Astrocyte of the cerebellum (primary cell): ENCODE measurements at regions not wholly inside any gene's neighbourhood (a gene's known extent, or its start where the extent isn't known, plus 50 kb on each side); places are given as distances from the start of the nearest gene placed in this dataset.

ENCODE experiments used
- DNase-seq: peaks from one replicate; pipeline ENCODE4 v3.0.0-alpha.2; 2011; ENCODE audit warnings: low read depth
- H3K4me3 ChIP-seq: 2 replicates; pipeline ENCODE4 v1.5.1; 2011; ENCODE audit warnings: mild to moderate bottlenecking, low read depth, low read length, moderate library complexity
- CTCF ChIP-seq: IDR thresholded peaks from 2 replicates; pipeline ENCODE4 v1.5.1; 2012; ENCODE audit warnings: low read length, low read depth, moderate library complexity, mild to moderate bottlenecking; ENCODE audit errors: missing control alignments
- in situ Hi-C: cut with HindIII; loops from 2 replicates; pipeline ENCODE4 v1.10.0; 2017; ENCODE audit warnings: low sequenced_read_pairs

- TF ChIP-seq CTCF: no peak
- in situ Hi-C loops: no loop called here
- no peak overlapping the region for H3K4me3 ChIP-seq
- DNase-seq: no peak
These were observed 88.1 kb upstream of the HTR1A start for GRCh38 chr5:64050296-64050695.

- in situ Hi-C loops: loop anchor here (10.0 kb wide), 1 partner anchor 386 kb away; no protein-coding TSS in a partner anchor
- H3K4me3 ChIP-seq: no peak overlapping the region
- TF ChIP-seq CTCF: no peak
These were observed 78.2 kb upstream of the HTR1A start for GRCh38 chr5:64040490-64040889.

GRCh38 chr5:64026493-64026892 is 64.2 kb upstream of the HTR1A start:
- DNase-seq: no peak
- in situ Hi-C loops: no loop called here
- no peak for TF ChIP-seq CTCF
- no peak overlapping the region for H3K4me3 ChIP-seq

More at GRCh38 chr5:64040490-64040889, 78.2 kb upstream of the HTR1A start:
- no peak for DNase-seq

GRCh38 chr5:64019746-64020145 is 57.5 kb upstream of the HTR1A start:
- H3K4me3 ChIP-seq: no peak overlapping the region
- no peak for DNase-seq
- in situ Hi-C loops: no loop called here
- TF ChIP-seq CTCF: no peak

GRCh38 chr5:64018966-64019365 is 56.7 kb upstream of the HTR1A start:
- DNase-seq: no peak
- in situ Hi-C loops: no loop called here
- H3K4me3 ChIP-seq: no peak overlapping the region
- TF ChIP-seq CTCF: no peak

- in situ Hi-C loops: no loop called here
- TF ChIP-seq CTCF: no peak
- DNase-seq: no peak
- no peak overlapping the region for H3K4me3 ChIP-seq
These were observed 53.6 kb upstream of the HTR1A start for GRCh38 chr5:64015824-64016223.
